ENCODE measurements at regions not wholly inside any gene's neighbourhood (a gene's known extent, or its start where the extent isn't known, plus 50 kb on each side); places are given as distances from the start of the nearest gene placed in this dataset.

DNA sequence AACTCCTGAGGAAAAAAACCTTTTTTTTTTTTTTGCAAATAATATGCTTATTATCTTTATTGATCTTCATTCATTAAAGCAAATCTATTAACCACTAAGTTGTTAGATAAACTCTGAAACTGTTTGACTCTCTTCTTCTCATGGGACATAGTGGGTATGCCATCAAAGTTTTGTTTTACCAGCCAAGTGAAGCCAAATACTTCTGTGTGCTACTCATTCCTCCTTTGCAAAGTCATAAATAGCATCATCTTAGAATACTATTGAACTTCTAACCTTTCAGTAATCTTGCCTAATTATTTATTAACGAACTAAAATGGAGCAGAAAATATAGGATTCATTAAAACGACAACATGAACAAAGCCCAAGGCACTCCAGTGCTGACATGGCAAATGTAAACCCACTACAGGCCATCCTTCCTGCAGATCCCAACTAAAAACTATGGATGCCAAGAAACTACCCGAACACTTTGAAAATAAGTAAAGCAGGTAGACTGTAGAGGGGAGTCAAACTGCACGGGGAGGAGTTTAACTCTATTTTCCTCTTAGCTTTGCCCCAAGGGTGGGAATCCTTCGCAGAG, 61.2 kb upstream of the ODAD2 start:
- DNase-seq (ENCODE audit: low read depth, low spot score): no peak

DNA sequence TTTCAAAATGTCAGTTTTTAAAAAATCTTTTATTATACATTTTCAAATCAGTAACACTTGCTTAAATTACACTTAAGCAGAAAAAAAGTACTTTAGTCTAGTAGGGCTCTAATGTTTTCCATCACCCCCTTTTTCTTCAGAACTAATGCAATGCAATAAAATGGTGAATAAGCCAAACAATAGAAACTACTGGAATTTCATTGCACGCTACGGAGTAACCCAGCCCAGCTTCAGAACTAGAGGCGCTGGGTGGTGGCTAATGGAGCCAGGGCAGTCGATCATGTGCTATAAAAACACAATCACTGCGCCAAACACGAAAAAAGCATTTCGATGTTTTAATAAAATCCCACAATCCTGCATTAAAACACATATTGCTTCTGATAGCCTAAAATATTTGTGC, 59.9 kb upstream of the ODAD2 start:
- no peak for DNase-seq (ENCODE audit: low read depth, low spot score)

DNA sequence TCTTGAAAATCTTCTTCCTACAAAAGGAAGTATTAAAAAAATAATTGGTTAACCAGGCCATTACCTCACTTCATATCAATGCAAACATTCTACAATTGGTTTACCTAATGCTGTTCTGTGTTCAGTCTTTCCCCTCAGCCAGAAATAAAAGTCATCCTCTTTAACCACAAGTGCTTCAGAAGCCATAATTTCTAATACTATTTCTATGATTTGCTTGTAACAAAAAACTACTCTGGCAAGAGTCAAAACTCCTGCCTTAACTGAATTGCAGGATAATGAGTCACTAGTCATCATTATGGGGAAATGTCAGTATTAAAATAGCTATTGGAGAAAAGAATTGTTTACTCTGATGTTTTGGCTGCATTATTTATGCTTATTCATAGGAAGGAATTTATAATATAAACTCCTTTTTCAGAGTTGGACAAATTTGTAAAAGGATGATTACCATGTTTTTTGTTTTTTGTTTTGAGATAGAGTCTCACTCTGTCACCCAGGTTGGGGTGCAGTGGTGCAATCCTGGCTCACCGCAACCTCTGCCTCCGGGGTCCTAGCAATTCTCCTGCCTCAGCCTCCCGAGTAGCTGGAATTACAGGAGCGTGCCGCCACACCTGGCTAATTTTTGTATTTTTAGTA, 55.5 kb upstream of the ODAD2 start:
- DNase-seq (ENCODE audit: low read depth, low spot score): no peak

DNA sequence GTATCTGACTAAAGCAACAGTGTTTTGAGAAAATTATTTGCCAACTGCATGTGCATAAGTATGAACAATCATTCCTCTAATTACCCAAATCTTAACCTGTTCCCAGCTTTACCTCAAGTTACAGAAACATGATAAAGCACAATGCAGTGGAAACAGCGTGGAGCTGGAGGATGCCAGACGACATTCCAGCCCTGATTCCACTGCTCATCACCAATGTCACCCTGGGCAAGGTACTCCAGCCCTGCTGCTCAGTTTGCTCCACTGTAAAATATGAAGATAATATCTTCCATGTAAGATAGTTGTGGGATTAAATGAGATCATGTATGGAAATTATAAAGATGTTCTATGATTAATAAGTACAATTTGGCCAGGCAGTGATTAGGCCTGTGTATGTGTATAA, 50.4 kb upstream of the ODAD2 start:
- no peak for DNase-seq (ENCODE audit: low read depth, low spot score)

Measured in iPS DF 19.7 (cell line).